Right hindlimb (tissue), 1 donor: ENCODE measurements at regions not wholly inside any gene's neighbourhood (a gene's known extent, or its start where the extent isn't known, plus 50 kb on each side); places are given as distances from the start of the nearest gene placed in this dataset.

Experiments used
- DNase-seq: peaks from one replicate; pipeline ENCODE4 v3.0.0-alpha.2; 2018

- no peak for DNase-seq
Observed at GRCh38 chr16:64149756-64150155, 972.1 kb downstream of the CDH11 start.

GRCh38 chr16:64148356-64148755 lies 973.5 kb downstream of the CDH11 start:
- no peak for DNase-seq

GRCh38 chr16:64147941-64148340 lies 973.9 kb downstream of the CDH11 start:
- DNase-seq = no peak

DNA sequence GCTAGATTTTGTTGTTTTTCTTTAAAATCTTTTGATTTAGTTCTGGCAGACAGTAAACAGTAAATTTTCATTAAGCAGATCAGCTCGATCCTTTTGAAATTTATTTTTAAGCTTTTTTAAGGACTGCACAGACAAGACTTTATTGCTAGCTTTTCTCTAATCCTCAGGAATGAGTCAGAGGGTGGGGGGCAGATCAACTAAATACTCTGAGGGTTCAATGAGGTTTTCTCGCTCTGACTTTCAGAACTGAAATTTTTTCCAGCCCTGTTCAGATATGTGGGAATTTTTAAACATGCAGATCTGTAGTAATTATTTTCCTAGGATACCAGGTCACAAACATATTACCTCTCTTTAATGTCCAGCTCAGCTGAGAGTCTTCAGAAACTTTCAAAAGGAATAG lies 977.2 kb downstream of the CDH11 start:
- no peak for DNase-seq

DNA sequence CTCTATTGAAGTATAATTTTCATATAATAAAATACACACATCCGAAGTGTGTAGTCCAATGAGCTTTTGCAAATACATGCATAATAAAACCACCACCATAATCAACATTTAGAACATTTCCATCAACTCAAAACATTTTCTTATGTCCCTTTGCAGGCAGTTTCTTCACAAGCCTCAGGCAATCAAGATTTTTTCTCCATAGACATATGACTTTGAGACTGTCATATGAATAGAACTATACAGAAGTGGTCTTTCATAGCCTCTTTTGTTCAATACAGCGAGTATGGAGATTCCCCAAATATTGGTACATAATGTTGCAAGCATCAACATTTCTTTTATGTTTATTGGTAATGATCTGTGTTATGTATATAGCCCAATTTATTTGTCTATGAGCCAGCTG lies 983.2 kb downstream of the CDH11 start:
- no peak for DNase-seq

DNA sequence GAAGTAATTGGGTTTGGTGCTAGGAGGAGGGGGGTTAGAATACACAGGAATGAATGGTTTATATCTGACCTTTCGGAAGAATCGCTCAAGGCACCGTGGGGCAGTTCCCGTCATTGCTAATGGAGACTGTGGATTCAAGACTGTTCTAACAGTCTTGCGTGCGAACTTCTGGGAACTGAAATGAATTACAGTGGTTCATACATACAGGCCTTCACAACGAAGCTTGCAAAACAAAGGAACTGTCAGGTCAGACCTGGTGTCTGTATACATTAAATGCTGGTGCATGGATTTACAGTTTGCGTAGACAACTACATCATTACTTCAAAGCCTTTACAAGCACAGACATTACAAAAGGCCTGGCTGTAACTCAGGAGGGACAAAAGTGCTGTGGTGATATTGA lies 983.9 kb downstream of the CDH11 start:
- no peak for DNase-seq

- no peak for DNase-seq
Observed at GRCh38 chr16:64136743-64137142, 985.1 kb downstream of the CDH11 start.

GRCh38 chr16:64136314-64136713 lies 985.5 kb downstream of the CDH11 start:
- no peak for DNase-seq

DNA sequence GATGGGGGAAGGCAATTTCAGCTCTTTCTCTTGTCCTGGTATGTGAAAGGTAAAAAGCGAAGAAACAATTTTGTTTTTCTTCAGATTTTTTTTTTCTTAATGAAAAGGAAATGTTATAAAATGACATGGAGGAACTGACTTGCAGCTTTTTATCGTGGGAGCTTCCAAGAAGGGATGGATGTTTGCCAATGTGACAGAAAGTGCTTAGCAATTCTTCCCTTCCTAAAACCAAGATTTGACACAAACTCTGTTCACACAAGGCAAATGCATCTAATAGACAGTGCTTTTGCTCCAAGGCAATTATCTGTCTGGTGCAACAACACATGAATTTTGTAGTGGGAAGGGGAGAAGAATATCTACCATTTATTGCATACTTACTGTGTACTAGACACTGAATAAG lies 988.5 kb downstream of the CDH11 start:
- DNase-seq = no peak

DNA sequence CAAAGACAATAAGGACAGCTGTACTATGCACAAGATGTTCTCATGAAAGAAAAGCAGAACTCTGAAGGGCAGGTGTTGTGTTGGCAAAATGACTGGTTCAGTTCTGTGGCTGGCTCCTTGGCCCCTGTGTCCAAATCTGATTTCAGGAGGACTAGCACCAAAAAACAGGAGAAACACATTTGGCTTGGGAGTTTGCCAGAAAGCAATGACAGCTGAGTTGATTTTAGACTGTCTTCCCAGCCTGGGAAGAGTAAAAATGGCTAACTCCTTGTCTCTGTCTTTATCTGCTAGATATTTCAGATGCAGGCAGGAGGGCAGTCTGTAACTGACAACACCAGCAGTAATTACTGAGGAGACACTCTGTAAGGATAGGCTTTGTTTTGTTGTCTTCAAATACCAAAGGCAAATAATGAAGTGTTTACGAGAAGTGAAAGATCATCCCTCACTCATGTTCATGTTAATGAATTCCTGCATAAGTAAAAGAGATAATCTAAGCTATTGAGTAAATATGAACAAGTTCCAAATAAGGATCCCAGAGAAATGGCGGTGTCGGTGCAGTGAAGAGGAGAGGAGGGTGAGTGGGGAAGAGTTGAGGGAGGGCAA lies 989.0 kb downstream of the CDH11 start:
- DNase-seq = peak; percentile 27

GRCh38 chr16:64132190-64132589 lies 989.7 kb downstream of the CDH11 start:
- DNase-seq = no peak

- no peak for DNase-seq
Observed at GRCh38 chr16:64131423-64131822, 990.4 kb downstream of the CDH11 start.

DNA sequence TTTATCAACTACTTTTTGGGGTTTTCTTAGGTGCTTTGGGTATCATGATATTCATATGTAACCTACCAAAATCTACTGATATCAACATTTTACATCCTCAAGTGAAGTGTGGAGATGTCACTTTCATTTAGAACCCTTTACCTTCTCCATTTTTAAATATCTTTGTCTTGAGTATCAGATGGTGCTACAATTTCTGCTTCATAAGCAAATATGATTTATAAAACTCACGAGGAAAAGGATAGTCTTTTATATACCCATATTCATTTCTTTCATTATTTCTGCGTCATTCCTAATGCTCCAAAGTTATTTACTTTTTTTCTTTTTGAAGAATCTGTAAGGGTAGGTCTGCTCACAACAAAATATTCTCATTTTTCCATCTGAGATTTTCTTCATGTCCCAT lies 991.7 kb downstream of the CDH11 start:
- no peak for DNase-seq

DNA sequence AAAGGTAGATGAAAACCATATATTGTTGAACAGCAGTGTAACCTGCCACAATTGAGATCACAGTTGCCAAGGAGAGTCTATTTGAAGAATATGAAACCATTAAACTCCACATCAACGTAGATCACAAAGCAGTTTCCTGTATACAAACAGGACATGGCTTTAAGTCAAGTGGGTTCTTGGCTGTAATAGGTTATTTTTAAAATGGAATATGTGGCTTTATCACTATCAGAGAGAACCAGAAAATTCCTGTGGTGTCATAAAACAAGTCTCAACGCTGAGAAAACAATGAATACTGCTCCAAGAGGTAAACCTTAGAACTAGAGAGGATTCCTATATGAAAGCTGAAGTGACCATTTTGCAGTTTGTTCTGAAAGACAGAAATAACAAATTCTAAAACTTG lies 999.7 kb downstream of the CDH11 start:
- no peak for DNase-seq

GRCh38 chr16:64121473-64121872 lies 1000.4 kb downstream of the CDH11 start:
- no peak for DNase-seq

DNA sequence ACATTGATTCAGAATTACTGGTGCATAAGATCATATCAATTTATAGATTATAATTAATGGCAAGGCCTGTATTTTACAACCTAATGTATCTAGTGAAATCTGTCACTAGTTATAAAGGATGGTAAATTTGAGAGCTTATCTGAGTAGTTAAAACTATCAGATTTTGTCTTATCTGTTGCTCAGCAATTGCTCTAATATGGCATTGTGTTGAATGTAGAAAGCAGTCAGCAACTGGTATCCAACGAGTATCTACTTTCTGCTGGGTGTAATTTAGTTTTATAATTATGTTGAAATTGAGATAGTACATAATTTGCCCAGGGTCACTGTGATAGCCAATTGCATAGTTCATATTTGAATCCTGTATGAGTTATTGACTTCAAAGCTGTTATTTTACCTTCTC lies 1005.7 kb downstream of the CDH11 start:
- DNase-seq = no peak

GRCh38 chr16:64109241-64109640 lies 1012.6 kb downstream of the CDH11 start:
- DNase-seq = no peak

DNA sequence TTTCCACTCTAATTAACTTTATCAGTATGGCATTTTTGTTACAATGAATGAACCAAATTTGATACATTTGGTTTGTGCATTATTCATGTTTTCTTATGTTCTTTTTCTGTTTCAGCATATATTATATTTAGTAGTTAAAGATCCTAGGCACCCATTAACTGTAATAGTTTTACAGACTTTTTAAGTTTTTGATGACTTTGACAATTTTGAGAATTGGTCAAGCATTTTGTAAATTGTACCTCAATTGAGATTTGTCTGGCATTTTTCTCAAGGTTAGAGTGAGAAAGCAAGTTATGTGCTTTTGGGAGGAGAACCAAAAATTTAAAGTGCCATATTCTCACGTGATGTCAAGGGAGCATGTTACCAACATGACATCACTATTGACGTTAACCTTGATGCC lies 1019.2 kb downstream of the CDH11 start:
- no peak for DNase-seq

DNA sequence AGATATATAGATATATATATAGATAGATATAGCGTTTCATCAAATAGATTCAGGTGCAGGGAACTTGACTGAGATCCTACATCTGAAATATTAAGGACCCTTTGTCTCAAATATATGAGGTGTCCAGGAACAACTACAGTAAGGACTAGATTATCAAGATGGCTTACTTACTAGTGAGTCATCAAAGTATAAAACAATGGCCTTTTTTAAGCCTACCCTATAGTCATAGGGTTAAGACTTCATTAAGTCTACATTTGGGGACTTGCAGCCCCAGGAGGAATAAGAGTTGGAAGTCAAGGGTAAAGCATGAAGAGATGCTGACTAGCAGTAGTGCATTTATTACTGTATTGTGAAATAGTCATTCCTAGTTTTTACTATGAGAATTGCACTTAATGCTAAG lies 1023.4 kb downstream of the CDH11 start:
- DNase-seq = no peak

DNA sequence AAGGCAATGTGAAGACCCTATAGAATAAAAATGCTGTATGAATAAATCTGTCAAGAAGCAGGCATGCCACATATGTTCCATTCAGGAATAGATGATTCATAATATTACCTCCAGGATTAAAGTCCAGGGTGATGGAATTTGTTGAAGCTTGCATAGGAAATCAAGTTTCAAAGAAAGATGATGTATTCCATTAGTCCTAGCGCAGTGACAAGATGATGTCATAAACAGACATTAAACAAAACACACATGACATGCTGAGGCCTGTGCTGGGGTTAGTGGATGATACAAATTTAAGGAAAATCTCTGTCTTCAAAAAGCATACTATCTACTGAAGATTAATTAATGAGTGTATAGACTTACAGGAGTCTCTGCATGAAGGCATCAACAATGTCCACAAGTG lies 1025.2 kb downstream of the CDH11 start:
- no peak for DNase-seq

- no peak for DNase-seq
Observed at GRCh38 chr16:64094992-64095634, 1026.8 kb downstream of the CDH11 start.

GRCh38 chr16:64094181-64094965 lies 1027.5 kb downstream of the CDH11 start:
- no peak for DNase-seq

GRCh38 chr16:64092271-64092670 lies 1029.6 kb downstream of the CDH11 start:
- DNase-seq = no peak

- no peak for DNase-seq
Observed at GRCh38 chr16:64090327-64090726, 1031.5 kb downstream of the CDH11 start.
